A673 (cell line): ENCODE measurements at regions not wholly inside any gene's neighbourhood (a gene's known extent, or its start where the extent isn't known, plus 50 kb on each side); places are given as distances from the start of the nearest gene placed in this dataset.
"Not testable (repeated sequence)": the region's sequence is repeated elsewhere in the genome, so short reads cannot be mapped to it uniquely, and the experiment has no call there.

Experiments used
- BruUV-seq: library from RNA; stranded (reverse); fragments of 400-500 nt; replicated peaks from 2 replicates; lab custom pipeline; 2021; lab: Mats Ljungman, UMichigan
- CTCF ChIA-PET: fragments of 300-600 bp; sonication (Branson Sonifier 250); formaldehyde crosslinking; loops from one replicate; lab custom pipeline; 2022; ENCODE audit warnings: antibody characterized with exemption; lab: Charles Lee
- POLR2A ChIA-PET: fragments of 300-600 bp; sonication (Branson Sonifier 250); formaldehyde crosslinking; loops from one replicate; lab custom pipeline; 2022; ENCODE audit warnings: antibody characterized with exemption; ENCODE audit not compliant: low non-redundant PET; lab: Charles Lee
- DNase-seq: peaks from one replicate; pipeline ENCODE4 v3.0.0-alpha.2; 2015; ENCODE audit warnings: low spot score
- H3K27ac ChIP-seq: fragments of 200-600 bp; sonication (generic); 2 replicates; pipeline ENCODE4 v1.5.1; 2016; ENCODE audit warnings: mixed run types, low read depth, mild to moderate bottlenecking, mixed read lengths, antibody characterized with exemption, low read length; ENCODE audit not compliant: poor library complexity, severe bottlenecking
- H3K27me3 ChIP-seq: fragments of 200-600 bp; sonication (generic); replicated peaks from 2 replicates; pipeline ENCODE4 v1.6.1; 2017; ENCODE audit warnings: mixed run types, low read depth, mild to moderate bottlenecking, mixed read lengths, antibody characterized with exemption, low read length; ENCODE audit not compliant: insufficient read depth, poor library complexity
- H3K36me3 ChIP-seq: fragments of 200-600 bp; sonication (generic); 2 replicates; pipeline ENCODE4 v1.6.1; 2016; ENCODE audit warnings: mixed run types, mild to moderate bottlenecking, mixed read lengths, antibody characterized with exemption, low read length; ENCODE audit not compliant: insufficient read depth, poor library complexity, severe bottlenecking
- H3K4me1 ChIP-seq: fragments of 200-600 bp; sonication (generic); 2 replicates; pipeline ENCODE4 v1.6.1; 2017; ENCODE audit warnings: mixed run types, mild to moderate bottlenecking, mixed read lengths, antibody characterized with exemption, low read length; ENCODE audit not compliant: insufficient read depth, poor library complexity, severe bottlenecking
- H3K4me3 ChIP-seq: fragments of 200-600 bp; sonication (generic); 2 replicates; pipeline ENCODE4 v1.5.1; 2016; ENCODE audit warnings: low read depth, mixed run types, mild to moderate bottlenecking, mixed read lengths, low read length; ENCODE audit not compliant: poor library complexity, severe bottlenecking
- H3K9me3 ChIP-seq: fragments of 200-600 bp; sonication (generic); 2 replicates; pipeline ENCODE4 v1.6.1; 2016; ENCODE audit warnings: mixed run types, low read depth, mild to moderate bottlenecking, mixed read lengths, antibody characterized with exemption, low read length; ENCODE audit not compliant: poor library complexity, severe bottlenecking
- EZH2 ChIP-seq: fragments of 200-600 bp; sonication (generic); IDR thresholded peaks from 2 replicates; pipeline ENCODE4 v1.6.1; 2017; ENCODE audit warnings: borderline replicate concordance, low read depth, mild to moderate bottlenecking, mixed read lengths, antibody characterized with exemption, low read length; ENCODE audit not compliant: poor library complexity, severe bottlenecking
- intact Hi-C: fragments of 100-400 bp; cut with micrococcal nuclease; formaldehyde crosslinking; loops from one replicate; pipeline ENCODE4 v1.10.0; 2022; ENCODE audit not compliant: unreplicated experiment
- TF ChIP-seq, protein P1 (sequence below): fragments of 300-800, 200-600 bp; sonication (generic); conservative IDR thresholded peaks from 2 replicates; pipeline ENCODE4 v1.5.1; 2017; ENCODE audit warnings: low read depth, mild to moderate bottlenecking, antibody characterized with exemption, low read length, moderate library complexity, mixed read lengths

DNA sequence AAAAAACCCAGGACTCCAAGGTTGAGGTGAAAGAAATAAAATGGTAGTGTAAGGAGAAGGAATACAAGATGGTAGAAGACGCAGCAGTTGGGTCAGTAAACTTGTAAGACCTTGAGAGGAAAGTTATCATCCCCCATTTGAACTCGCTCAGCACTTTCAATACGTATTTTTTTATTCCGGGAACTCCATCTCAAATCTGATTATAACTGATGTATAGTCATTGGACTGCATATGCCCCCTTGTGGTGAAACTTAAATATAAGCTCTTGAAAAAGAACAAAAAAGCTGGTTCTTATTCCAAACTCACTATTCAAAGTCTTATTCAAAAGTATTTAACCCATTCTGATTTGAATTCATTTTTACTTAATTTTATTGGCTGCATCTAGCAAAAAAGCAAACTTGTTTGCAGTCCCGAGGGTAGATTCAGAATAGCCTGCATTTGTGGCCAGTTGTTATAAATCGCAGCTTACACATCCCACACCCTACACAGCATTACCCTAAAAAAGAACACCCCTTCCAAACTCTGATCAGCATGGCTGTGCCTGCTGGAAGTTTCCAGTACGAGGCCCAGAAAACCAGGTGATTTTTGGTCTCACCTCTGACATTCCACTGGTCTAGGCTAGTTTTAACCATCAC lies 118.0 kb downstream of the ESM1 start:
- DNase-seq = peak; percentile 87
- no peak overlapping the region for H3K4me3 ChIP-seq
- ChIA-PET POLR2A (interaction anchor here (0.6 to 0.7 kb wide), 2 partner anchors 332 to 557 kb away, joined by 3 read pairs; partner anchors contain the start of gene ARL15), CTCF (interaction anchor here (0.6 to 1.7 kb wide), 17 partner anchors 15 to 633 kb away, joined by 3 to 29 read pairs (median 4); partner anchors contain the start of genes GPX8 and SNX18)
- no peaks in the 10 kb centered on the region for H3K9me3 ChIP-seq
- H3K27me3 ChIP-seq = no peaks in the 10 kb centered on the region
- intact Hi-C loops = loop anchor here (1.0 kb wide), 1 partner anchor 350 kb away; the partner anchor contains the start of gene SNX18
- no peaks in the 10 kb centered on the region for H3K36me3 ChIP-seq
- TF ChIP-seq, protein P1, sequence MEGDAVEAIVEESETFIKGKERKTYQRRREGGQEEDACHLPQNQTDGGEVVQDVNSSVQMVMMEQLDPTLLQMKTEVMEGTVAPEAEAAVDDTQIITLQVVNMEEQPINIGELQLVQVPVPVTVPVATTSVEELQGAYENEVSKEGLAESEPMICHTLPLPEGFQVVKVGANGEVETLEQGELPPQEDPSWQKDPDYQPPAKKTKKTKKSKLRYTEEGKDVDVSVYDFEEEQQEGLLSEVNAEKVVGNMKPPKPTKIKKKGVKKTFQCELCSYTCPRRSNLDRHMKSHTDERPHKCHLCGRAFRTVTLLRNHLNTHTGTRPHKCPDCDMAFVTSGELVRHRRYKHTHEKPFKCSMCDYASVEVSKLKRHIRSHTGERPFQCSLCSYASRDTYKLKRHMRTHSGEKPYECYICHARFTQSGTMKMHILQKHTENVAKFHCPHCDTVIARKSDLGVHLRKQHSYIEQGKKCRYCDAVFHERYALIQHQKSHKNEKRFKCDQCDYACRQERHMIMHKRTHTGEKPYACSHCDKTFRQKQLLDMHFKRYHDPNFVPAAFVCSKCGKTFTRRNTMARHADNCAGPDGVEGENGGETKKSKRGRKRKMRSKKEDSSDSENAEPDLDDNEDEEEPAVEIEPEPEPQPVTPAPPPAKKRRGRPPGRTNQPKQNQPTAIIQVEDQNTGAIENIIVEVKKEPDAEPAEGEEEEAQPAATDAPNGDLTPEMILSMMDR = peak; percentile 78
- TF ChIP-seq EZH2 = no peak
- peaks cover 9% of the 10 kb centered on the region for H3K4me1 ChIP-seq
- BruUV-seq = no TSS peak
- peak overlapping the region; percentile 2 for H3K27ac ChIP-seq

DNA sequence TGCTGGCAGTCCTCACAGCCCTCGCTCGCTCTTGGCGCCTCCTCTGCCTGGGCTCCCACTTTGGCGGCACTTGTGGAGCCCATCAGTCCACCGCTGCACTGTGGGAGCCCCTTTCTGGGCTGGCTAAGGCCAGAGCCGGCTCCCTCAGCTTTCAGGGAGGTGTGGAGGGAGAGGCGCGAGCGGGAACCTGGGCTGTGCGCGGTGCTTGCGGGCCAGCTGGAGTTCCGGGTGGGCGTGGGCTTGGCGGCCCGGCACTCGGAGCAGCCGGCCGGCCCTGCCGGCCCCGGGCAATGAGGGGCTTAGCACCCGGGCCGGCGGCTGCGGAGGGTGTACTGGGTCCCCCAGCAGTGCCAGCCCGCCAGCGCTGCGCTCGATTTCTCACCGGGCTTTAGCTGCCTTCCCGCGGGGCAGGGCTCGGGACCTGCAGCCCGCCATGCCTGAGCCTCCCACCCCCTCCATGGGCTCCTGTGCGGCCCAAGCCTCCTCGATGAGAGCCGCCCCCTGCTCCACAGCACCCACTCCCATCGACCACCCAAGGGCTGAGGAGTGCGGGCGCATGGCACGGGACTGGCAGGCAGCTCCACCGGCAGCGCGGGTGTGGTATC lies 120.4 kb downstream of the ESM1 start:
- BruUV-seq, POLR2A ChIA-PET, intact Hi-C loops: not testable (repeated sequence)

DNA sequence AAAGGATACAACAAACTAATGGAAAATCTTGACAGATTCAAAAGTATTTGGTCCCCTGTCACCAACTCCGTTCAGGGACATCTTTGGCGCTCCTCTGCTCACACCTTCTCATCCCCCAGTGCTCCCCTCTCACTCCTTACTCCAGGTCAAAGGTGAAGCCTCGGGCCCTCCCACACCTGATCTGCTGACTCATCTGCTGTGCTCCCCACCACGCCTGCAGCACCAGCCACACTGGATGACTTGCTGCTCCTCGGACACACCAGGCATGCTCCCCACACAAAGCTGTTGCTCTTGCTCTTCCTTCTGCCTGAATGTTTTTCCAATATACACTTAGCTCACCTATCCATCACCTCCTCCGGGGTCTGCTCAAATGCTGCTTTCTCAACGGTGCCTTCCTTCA lies 123.4 kb downstream of the ESM1 start:
- POLR2A ChIA-PET = no interaction called here

More for the DNA sequence above, 120.4 kb downstream of the ESM1 start:
- not testable (repeated sequence) for H3K9me3 ChIP-seq, H3K4me3 ChIP-seq, H3K27me3 ChIP-seq, H3K4me1 ChIP-seq, DNase-seq, H3K27ac ChIP-seq, H3K36me3 ChIP-seq
- CTCF ChIA-PET = interaction anchor here (0.8 kb wide), 1 partner anchor 348 kb away, joined by 3 read pairs; no protein-coding TSS in a partner anchor

More for the DNA sequence above, 123.4 kb downstream of the ESM1 start:
- BruUV-seq = no TSS peak
- Histone ChIP-seq H3K36me3 (no peaks in the 10 kb centered on the region), H3K27me3 (no peaks in the 10 kb centered on the region), H3K4me1 (peaks cover 3% of the 10 kb centered on the region), H3K4me3 (no peak overlapping the region), H3K27ac (no peak overlapping the region), H3K9me3 (peaks cover 15% of the 10 kb centered on the region)
- TF ChIP-seq EZH2 = no peak
- TF ChIP-seq, protein P1 = no peak
- CTCF ChIA-PET = no interaction called here
- no peak for DNase-seq
- intact Hi-C loops = no loop called here
